ENCODE measurements at regions not wholly inside any gene's neighbourhood (a gene's known extent, or its start where the extent isn't known, plus 50 kb on each side); places are given as distances from the start of the nearest gene placed in this dataset.

GRCh38 chr6:134394905-134395304 lies 77.0 kb upstream of the SGK1 start:
- no peaks in the 10 kb centered on the region for H3K79me2 ChIP-seq (ENCODE audit: control insufficient read depth, insufficient read depth, low read length)
- no peak overlapping the region for H3K4me3 ChIP-seq (replicated peaks in 1 of 3; ENCODE audit: insufficient read depth in 1 of 3, low read depth in 1 of 3, low read length in 3 of 3)
- no TSS peak for BruUV-seq (replicated peaks)
- H3K27me3 ChIP-seq (ENCODE audit: control insufficient read depth in 2 of 2, insufficient read depth in 2 of 2, low read length in 2 of 2), result no peaks in the 10 kb centered on the region
- no peak overlapping the region for H3K4me2 ChIP-seq (ENCODE audit: insufficient read depth, low read length)
- no peak overlapping the region for H3K27ac ChIP-seq (ENCODE audit: insufficient read depth, low read depth, low read length)
- no peak overlapping the region for H3K9ac ChIP-seq (replicated peaks; ENCODE audit: extremely low read depth, insufficient read depth, low read length)
- no peaks in the 10 kb centered on the region for H3K9me3 ChIP-seq (replicated peaks; ENCODE audit: control insufficient read depth, insufficient read depth, low read length)
- TF ChIP-seq, protein P1, sequence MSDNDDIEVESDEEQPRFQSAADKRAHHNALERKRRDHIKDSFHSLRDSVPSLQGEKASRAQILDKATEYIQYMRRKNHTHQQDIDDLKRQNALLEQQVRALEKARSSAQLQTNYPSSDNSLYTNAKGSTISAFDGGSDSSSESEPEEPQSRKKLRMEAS (IDR thresholded peaks at IDR 0.05; ENCODE audit: insufficient read depth, insufficient read length), result no peak
- TF ChIP-seq JUN (IDR thresholded peaks at IDR 0.05; ENCODE audit: borderline replicate concordance, insufficient read depth, insufficient read length, low read depth), result no peak
- peak; percentile 22 for TF ChIP-seq FOS (IDR thresholded peaks at IDR 0.05; ENCODE audit: borderline replicate concordance, insufficient read depth, low read length)
- no peak for TF ChIP-seq CTCF (IDR thresholded peaks at IDR 0.05; ENCODE audit: extremely low read depth in 1 of 2, insufficient read depth in 1 of 2, low read depth in 1 of 2, low read length in 2 of 2)
- no peak for TF ChIP-seq EZH2 (IDR thresholded peaks at IDR 0.05; ENCODE audit: borderline replicate concordance, low read depth, low read length, severe bottlenecking)
- no peak for TF ChIP-seq POLR2AphosphoS5 (IDR thresholded peaks at IDR 0.05; ENCODE audit: insufficient read depth, low read depth, low read length)
- TF ChIP-seq POLR2A (IDR thresholded peaks at IDR 0.05; ENCODE audit: low read depth, low read length), result no peak
- no peak for TF ChIP-seq GATA2 (IDR thresholded peaks at IDR 0.05; ENCODE audit: insufficient read depth, insufficient read length, low read depth, low read length)
- no peaks in the 10 kb centered on the region for H3K9me1 ChIP-seq (replicated peaks; ENCODE audit: control insufficient read depth, extremely low read depth, insufficient read depth, low read length)
- DNase-seq (ENCODE audit: low read depth, low spot score) (no peak), FAIRE-seq (no peak)
- CTCF ChIA-PET, result no interaction called here
- H3K4me1 ChIP-seq (ENCODE audit: control insufficient read depth, extremely low read depth, insufficient read depth, low read length), result no peaks in the 10 kb centered on the region
- no peaks in the 10 kb centered on the region for H3K36me3 ChIP-seq (ENCODE audit: control insufficient read depth in 2 of 2, extremely low read depth in 1 of 2, insufficient read depth in 2 of 2, low read length in 2 of 2)
- H4K20me1 ChIP-seq (replicated peaks; ENCODE audit: control insufficient read depth, extremely low read depth, insufficient read depth, low read length), result no peaks in the 10 kb centered on the region
- POLR2A ChIA-PET, result no interaction called here
- intact Hi-C loops (cut with micrococcal nuclease), result no loop called here
- no peak overlapping the region for H2AFZ ChIP-seq (ENCODE audit: low read depth, low read length)
- dilution Hi-C loops (cut with MboI; ENCODE audit: extremely low pct_ligation_motif_present, low sequenced_read_pairs), result no loop called here

Data from endothelial cell of umbilical vein (primary cell).